Fibroblast of pulmonary artery (primary cell): ENCODE measurements at regions not wholly inside any gene's neighbourhood (a gene's known extent, or its start where the extent isn't known, plus 50 kb on each side); places are given as distances from the start of the nearest gene placed in this dataset.
A peak's percentile ranks its signal among the peaks of the same experiment; 100 is the strongest.

ENCODE experiments used
- DNase-seq: peaks from one replicate; pipeline ENCODE4 v3.0.0-alpha.2; 2010; ENCODE audit warnings: low read depth
- H3K4me3 ChIP-seq: replicated peaks from 2 replicates; pipeline ENCODE4 v1.5.1; 2011; ENCODE audit warnings: low read depth, mild to moderate bottlenecking, control low read depth, low read length, moderate library complexity
- CTCF ChIP-seq: IDR thresholded peaks from 2 replicates; pipeline ENCODE4 v1.5.1; 2011; ENCODE audit warnings: mild to moderate bottlenecking, control low read depth, low read length, inconsistent platforms; ENCODE audit errors: missing control alignments

DNA sequence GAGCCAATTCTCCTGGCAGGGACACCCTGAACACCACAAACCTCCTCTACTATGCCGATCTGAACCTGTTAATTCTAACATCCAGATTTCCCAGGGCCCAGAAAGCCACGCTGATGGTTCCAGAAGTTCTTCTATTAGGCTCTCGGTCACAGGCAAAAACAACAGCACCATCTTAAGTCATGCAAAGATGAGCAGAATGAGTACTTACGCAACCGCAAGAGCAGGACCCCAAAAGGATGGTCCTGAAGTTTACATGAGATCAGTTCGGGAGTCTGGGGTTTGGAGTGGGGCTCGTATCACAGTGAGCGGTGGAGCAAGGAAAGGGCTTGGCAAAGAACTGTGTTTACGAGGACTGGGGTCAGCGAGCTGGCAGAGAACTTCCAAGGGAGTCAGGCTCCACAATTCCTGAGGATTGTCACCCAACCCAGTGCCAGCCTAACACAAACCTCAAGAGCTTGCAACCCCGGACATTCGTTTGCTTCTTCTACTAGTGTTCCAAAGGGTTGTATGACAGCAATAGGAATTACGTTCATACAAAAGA, 532.6 kb downstream of the TNS3 start:
- DNase-seq: no peak
- no peak for TF ChIP-seq CTCF
- no peak overlapping the region for H3K4me3 ChIP-seq

GRCh38 chr7:47047384-47047783, 534.5 kb downstream of the TNS3 start:
- no peak for DNase-seq
- no peak overlapping the region for H3K4me3 ChIP-seq
- no peak for TF ChIP-seq CTCF

DNA sequence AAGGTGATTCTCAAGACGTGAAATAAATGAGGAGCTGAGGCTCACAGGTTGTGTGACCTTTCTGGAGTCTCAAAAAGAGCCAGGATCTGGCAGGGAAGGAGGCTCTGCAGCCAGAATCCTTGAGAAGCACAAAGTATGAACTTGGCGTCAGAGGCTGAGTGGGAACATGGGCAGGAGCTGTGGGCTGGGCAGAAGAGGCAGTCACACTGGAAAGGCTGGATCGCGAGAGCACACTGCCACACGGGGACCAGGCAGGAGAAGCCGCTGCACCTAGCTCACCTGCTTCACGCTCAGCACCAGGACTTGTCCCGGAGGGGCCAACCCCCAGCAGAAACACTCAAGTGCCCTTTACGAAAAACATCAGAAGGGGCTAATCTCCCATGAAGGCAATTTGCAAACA, 535.0 kb downstream of the TNS3 start:
- no peak for TF ChIP-seq CTCF
- no peak overlapping the region for H3K4me3 ChIP-seq
- no peak for DNase-seq

- H3K4me3 ChIP-seq: no peak overlapping the region
- DNase-seq: peak; percentile 32
- no peak for TF ChIP-seq CTCF
These were observed 536.5 kb downstream of the TNS3 start for GRCh38 chr7:47045207-47046051.

- no peak for TF ChIP-seq CTCF
These were observed 537.3 kb downstream of the TNS3 start for GRCh38 chr7:47044625-47045024.

DNA sequence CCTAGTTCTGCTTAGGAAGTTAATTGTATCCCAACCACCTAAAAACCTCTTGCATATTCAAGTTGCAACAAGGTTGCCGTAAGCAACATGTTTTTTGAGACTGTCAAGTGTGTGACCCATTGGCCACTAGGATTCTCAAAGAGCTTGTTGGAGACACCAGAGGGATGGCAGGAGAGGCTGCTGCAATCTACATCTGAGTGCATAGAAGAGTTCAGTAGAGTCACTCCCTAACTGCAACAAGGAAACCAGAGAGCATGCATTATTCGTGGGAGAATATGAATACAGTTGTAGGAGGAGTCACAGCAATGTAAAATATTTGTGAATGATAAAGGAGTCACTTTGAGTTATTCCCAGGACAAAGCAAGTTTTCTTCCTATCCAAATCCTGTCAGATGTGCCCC, 538.6 kb downstream of the TNS3 start:
- DNase-seq: no peak
- TF ChIP-seq CTCF: no peak

More at GRCh38 chr7:47044625-47045024, 537.3 kb downstream of the TNS3 start:
- DNase-seq: no peak
- no peak overlapping the region for H3K4me3 ChIP-seq

More for the DNA sequence above, 538.6 kb downstream of the TNS3 start:
- H3K4me3 ChIP-seq: no peak overlapping the region
